ENCODE measurements at regions not wholly inside any gene's neighbourhood (a gene's known extent, or its start where the extent isn't known, plus 50 kb on each side); places are given as distances from the start of the nearest gene placed in this dataset.

DNA sequence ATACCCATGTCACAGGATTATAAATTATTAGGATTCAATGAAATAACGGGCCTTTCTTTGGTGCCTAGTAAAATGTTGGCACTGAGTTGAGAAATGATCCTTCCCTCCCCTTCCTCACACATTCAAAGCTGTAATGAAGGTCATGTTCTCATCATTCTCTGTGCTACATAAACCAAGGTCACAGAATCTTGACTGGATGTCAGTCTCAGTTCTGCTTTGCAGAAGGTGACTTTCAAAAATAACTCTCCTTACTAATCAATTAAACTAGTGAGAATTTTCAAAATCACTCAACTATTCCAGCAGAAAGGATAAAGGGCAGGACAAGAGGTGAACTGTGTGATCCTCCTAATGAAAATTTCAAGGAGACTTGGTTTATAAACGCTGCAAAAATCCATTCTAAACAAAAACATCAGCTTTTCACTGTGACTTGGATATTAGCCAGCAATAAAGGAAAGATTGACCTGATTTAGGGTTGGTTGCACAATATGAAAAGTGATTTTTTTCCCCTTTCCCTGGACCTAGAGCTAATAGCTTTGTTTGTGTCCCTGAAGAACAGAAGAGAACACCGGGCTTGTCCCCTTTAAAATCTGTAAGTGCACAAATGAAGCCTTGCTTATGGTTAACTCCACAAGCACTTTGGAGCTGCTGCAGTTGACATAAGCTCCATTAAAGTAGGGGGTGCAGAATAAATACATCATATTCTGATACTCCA is 120.1 kb downstream of the SEC16B start:
- DNase-seq (ENCODE audit: low read depth in 1 of 2, low spot score in 1 of 2) = no peak
- Histone ChIP-seq H3K27ac (replicated peaks) (no peak overlapping the region), H3K4me3 (replicated peaks; ENCODE audit: insufficient read depth, low read length) (no peak overlapping the region), H3K27me3 (ENCODE audit: insufficient read depth, poor library complexity, severe bottlenecking) (peaks cover 4% of the 10 kb centered on the region)
- TF ChIP-seq, protein P1, sequence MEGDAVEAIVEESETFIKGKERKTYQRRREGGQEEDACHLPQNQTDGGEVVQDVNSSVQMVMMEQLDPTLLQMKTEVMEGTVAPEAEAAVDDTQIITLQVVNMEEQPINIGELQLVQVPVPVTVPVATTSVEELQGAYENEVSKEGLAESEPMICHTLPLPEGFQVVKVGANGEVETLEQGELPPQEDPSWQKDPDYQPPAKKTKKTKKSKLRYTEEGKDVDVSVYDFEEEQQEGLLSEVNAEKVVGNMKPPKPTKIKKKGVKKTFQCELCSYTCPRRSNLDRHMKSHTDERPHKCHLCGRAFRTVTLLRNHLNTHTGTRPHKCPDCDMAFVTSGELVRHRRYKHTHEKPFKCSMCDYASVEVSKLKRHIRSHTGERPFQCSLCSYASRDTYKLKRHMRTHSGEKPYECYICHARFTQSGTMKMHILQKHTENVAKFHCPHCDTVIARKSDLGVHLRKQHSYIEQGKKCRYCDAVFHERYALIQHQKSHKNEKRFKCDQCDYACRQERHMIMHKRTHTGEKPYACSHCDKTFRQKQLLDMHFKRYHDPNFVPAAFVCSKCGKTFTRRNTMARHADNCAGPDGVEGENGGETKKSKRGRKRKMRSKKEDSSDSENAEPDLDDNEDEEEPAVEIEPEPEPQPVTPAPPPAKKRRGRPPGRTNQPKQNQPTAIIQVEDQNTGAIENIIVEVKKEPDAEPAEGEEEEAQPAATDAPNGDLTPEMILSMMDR (IDR thresholded peaks at IDR 0.05; ENCODE audit: insufficient read depth, low read length) = no peak
- TF ChIP-seq POLR2AphosphoS5 (IDR thresholded peaks at IDR 0.05; ENCODE audit: low read depth) (no peak), GABPA (IDR thresholded peaks at IDR 0.05; ENCODE audit: low read depth) (no peak), SPI1 (IDR thresholded peaks at IDR 0.05; ENCODE audit: borderline replicate concordance, low read depth) (no peak)
- TF ChIP-seq, protein P2, sequence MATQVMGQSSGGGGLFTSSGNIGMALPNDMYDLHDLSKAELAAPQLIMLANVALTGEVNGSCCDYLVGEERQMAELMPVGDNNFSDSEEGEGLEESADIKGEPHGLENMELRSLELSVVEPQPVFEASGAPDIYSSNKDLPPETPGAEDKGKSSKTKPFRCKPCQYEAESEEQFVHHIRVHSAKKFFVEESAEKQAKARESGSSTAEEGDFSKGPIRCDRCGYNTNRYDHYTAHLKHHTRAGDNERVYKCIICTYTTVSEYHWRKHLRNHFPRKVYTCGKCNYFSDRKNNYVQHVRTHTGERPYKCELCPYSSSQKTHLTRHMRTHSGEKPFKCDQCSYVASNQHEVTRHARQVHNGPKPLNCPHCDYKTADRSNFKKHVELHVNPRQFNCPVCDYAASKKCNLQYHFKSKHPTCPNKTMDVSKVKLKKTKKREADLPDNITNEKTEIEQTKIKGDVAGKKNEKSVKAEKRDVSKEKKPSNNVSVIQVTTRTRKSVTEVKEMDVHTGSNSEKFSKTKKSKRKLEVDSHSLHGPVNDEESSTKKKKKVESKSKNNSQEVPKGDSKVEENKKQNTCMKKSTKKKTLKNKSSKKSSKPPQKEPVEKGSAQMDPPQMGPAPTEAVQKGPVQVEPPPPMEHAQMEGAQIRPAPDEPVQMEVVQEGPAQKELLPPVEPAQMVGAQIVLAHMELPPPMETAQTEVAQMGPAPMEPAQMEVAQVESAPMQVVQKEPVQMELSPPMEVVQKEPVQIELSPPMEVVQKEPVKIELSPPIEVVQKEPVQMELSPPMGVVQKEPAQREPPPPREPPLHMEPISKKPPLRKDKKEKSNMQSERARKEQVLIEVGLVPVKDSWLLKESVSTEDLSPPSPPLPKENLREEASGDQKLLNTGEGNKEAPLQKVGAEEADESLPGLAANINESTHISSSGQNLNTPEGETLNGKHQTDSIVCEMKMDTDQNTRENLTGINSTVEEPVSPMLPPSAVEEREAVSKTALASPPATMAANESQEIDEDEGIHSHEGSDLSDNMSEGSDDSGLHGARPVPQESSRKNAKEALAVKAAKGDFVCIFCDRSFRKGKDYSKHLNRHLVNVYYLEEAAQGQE (IDR thresholded peaks at IDR 0.05; ENCODE audit: insufficient replicate concordance, low read depth) = no peak

DNA sequence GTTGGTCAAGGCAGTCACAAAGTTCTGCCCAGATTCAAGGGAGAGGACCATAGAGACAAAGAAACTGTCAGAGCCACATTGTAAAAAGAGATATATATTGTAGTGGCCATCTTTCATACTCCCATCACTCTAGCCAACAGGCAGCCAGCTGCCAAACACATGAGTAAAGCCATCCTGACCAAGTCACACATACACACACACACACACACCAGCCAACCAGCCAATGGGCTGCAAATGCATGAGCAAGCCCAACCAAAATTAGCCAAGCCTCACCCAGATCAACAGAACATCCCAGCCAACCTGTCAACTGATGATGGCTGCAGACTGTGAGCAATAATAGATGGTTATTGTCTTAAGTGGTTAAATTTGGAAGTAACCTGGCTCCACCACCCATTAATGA is 120.7 kb downstream of the SEC16B start:
- DNase-seq (ENCODE audit: low read depth in 1 of 2, low spot score in 1 of 2) = no peak
- Histone ChIP-seq H3K27ac (replicated peaks) (no peak overlapping the region), H3K27me3 (ENCODE audit: insufficient read depth, poor library complexity, severe bottlenecking) (peaks cover 4% of the 10 kb centered on the region), H3K4me3 (replicated peaks; ENCODE audit: insufficient read depth, low read length) (no peak overlapping the region)
- no peak for TF ChIP-seq GABPA (IDR thresholded peaks at IDR 0.05; ENCODE audit: low read depth)
- TF ChIP-seq POLR2AphosphoS5 (IDR thresholded peaks at IDR 0.05; ENCODE audit: low read depth) = no peak
- TF ChIP-seq, protein P2 (IDR thresholded peaks at IDR 0.05; ENCODE audit: insufficient replicate concordance, low read depth) = no peak
- no peak for TF ChIP-seq SPI1 (IDR thresholded peaks at IDR 0.05; ENCODE audit: borderline replicate concordance, low read depth)
- TF ChIP-seq, protein P1 (IDR thresholded peaks at IDR 0.05; ENCODE audit: insufficient read depth, low read length) = no peak

DNA sequence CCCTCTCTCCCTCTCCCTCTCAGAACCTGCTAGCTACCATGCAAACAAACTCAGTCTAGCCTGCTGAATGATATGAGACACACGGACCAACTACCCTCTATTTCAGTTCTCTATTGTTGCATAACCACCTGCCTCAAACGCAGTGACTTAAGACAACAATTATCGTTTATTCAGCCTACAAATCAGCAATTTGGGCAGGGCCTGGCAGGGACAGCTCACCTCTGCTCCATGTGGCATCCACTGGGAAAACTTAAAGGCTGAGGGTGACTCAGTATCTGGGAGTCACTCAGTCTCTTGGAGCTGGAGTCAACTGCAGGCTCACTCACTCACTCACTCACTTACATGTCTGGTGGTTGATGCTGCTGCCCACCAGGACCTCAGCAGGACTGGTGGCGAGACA is 121.3 kb downstream of the SEC16B start:
- no peak overlapping the region for H3K4me3 ChIP-seq (replicated peaks; ENCODE audit: insufficient read depth, low read length)
- peaks cover 4% of the 10 kb centered on the region for H3K27me3 ChIP-seq (ENCODE audit: insufficient read depth, poor library complexity, severe bottlenecking)
- H3K27ac ChIP-seq (replicated peaks) = no peak overlapping the region
- TF ChIP-seq POLR2AphosphoS5 (IDR thresholded peaks at IDR 0.05; ENCODE audit: low read depth) (no peak), SPI1 (IDR thresholded peaks at IDR 0.05; ENCODE audit: borderline replicate concordance, low read depth) (no peak), GABPA (IDR thresholded peaks at IDR 0.05; ENCODE audit: low read depth) (no peak)
- TF ChIP-seq, protein P2 (IDR thresholded peaks at IDR 0.05; ENCODE audit: insufficient replicate concordance, low read depth) = no peak
- TF ChIP-seq, protein P1 (IDR thresholded peaks at IDR 0.05; ENCODE audit: insufficient read depth, low read length) = no peak
- DNase-seq (ENCODE audit: low read depth in 1 of 2, low spot score in 1 of 2) = no peak
